Adrenal gland (tissue), 5 donors: ENCODE measurements at regions not wholly inside any gene's neighbourhood (a gene's known extent, or its start where the extent isn't known, plus 50 kb on each side); places are given as distances from the start of the nearest gene placed in this dataset.

ENCODE experiments used
- CTCF ChIP-seq, 6 experiments: fragments of 450-650 bp in 4 of 6; fragments of 200-600 bp in 2 of 6; sonication (generic) in 1 of 6; IDR thresholded peaks; 1 replicate in 5 of 6; 2 replicates in 1 of 6; pipeline versions ENCODE4 v1.5.1 to v1.8.0; 2016 to 2021; ENCODE audit warnings: antibody characterized with exemption in 6 of 6, mild to moderate bottlenecking in 2 of 6, moderate library complexity in 1 of 6
- POLR2A ChIP-seq, 2 donors: fragments of 450-650 bp; IDR thresholded peaks; one replicate each; pipeline ENCODE4 v1.6.1; 2017; ENCODE audit warnings: antibody characterized with exemption in 2 of 2, mild to moderate bottlenecking in 2 of 2, moderate library complexity in 1 of 2
- donor health status: DM: no; HTN: no; CAD: no.

- TF ChIP-seq CTCF (IDR thresholded peaks at IDR 0.05) = no peak
- no peak for TF ChIP-seq POLR2A (IDR thresholded peaks at IDR 0.05)
Observed at GRCh38 chr3:99470841-99471240, 167.6 kb upstream of the COL8A1 start.
